NCI-H2107 treated with DMSO at 0.1 percent for 48 hours (cell line): ENCODE measurements at regions not wholly inside any gene's neighbourhood (a gene's known extent, or its start where the extent isn't known, plus 50 kb on each side); places are given as distances from the start of the nearest gene placed in this dataset.
"Not testable (repeated sequence)": the region's sequence is repeated elsewhere in the genome, so short reads cannot be mapped to it uniquely, and the experiment has no call there.

ENCODE experiments used
- DNase-seq: peaks from one replicate; lab custom pipeline; 2025; ENCODE audit not compliant: unreplicated experiment; lab: John Stamatoyannopoulos, UW

DNA sequence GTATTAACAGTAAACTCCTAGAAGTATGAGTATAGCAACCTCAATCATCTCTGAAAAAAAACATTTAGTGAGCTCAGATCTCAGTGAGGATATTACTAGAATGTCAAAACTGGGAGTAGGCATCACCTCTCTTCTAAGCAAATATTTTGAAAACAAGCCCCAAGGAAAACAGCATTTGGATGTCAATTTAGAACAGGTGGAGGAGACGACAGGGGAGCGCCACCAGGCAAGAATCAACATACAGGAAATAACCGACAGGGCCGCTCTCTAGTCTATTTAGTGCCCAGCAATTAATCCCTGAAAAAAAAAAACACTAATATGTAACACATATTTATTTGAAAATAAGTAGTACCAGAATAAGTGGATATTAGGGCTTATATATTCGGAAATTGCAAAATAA, 940.3 kb upstream of the ADGRL3 start:
- no peak for DNase-seq

DNA sequence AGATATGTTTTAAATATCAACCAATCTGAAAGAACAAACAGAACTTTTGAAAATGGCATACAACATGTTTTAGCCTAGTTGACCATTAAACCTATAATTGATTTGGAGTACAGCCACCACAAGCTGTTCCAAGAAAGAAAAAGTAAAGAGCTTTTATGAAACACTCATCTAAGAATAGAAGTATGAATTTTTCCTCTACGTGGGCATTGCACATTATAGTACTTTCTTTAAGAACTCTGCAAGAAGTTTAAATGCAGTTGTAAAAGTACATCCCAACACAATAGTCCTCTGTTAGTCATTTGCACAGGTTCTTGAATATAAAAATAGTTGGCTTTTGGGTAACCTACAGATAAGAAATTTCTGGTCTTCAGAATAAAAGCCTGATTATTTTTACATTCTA, 933.6 kb upstream of the ADGRL3 start:
- DNase-seq: no peak

DNA sequence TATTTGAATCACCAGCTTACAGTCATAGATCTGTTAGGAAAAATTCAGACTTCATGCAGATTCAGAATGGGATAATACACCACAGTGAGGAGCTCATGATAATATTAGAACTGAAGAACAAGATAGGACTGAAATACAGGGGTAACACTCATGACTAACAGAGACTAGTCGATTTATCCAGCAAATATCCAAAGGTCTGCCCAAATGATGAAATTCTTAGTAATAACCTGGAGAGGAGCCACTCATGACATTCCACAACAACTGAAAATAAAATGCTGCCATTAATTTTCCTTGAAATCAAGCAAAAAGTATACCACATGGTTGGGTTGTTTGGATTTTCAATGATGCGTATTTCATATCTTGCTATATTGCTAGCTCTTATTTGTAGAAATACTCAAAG, 903.7 kb upstream of the ADGRL3 start:
- DNase-seq: no peak

GRCh38 chr4:60313611-60314178, 886.4 kb upstream of the ADGRL3 start:
- DNase-seq: no peak

- DNase-seq: no peak
Observed at GRCh38 chr4:60314416-60314815, 885.7 kb upstream of the ADGRL3 start.

DNA sequence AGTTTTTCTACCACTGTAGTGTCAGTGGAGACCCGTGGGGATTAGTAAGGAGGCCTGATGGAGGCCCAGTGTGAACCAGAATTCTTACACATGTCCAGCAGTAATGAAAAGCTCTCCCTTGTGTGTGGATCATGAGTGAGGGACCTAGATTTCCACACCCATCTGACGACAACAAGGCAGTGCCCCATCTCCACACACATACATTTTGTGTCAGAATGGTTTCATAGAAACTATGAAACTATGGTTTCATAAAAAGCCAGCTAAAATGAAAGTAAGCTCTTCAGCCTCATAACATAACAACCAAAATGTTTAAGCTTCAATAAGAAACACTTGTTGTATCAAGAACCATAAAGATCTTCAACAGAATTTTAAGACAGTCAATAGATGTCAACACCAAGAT, 884.5 kb upstream of the ADGRL3 start:
- DNase-seq: no peak

DNA sequence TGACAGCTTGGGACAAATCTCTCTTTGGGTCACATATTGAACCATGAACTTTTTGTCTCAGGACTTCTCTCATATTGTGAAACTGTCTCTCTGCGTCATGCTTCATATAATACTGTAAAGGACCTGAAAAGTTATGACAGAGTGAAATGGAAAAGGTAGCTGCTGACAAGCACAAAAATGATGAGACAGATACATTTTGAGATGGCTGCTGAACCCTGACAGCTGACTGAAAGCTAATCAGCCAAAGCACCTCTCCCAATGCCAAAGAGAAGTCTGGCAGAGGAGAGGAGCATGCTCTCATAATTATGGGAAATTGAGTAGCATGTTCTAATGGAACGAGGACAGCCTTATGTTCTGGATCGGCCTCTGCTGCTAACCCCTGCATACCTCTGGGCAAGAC, 873.4 kb upstream of the ADGRL3 start:
- DNase-seq: no peak

- DNase-seq: no peak
Observed at GRCh38 chr4:60327651-60328050, 872.5 kb upstream of the ADGRL3 start.

GRCh38 chr4:60344908-60345307, 855.2 kb upstream of the ADGRL3 start:
- no peak for DNase-seq

GRCh38 chr4:60345392-60345791, 854.7 kb upstream of the ADGRL3 start:
- no peak for DNase-seq

- DNase-seq: no peak
Observed at GRCh38 chr4:60359746-60360367, 840.3 kb upstream of the ADGRL3 start.

DNA sequence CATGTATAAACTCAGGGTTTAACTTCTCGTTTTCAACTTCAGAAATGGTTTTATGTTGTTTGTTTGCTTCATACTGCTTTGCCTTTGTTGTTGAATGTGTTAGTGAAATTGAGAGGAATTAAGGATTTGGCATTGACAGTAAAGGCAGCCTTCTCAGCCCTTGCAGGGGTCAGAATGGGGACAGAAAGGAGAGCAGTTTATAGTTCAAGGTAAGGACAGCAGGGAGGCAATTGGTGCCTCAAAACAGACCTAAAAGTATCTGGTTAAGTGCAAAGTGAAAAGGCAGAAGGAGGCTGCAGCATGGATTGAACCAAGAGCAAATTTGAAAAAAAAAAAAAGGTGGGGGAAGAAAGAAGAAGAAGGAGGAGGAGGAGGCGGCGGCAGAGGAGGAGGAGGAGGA, 835.0 kb upstream of the ADGRL3 start:
- DNase-seq: no peak

- no peak for DNase-seq
Observed at GRCh38 chr4:60366661-60367060, 833.5 kb upstream of the ADGRL3 start.

GRCh38 chr4:60368986-60369385, 831.1 kb upstream of the ADGRL3 start:
- no peak for DNase-seq

DNA sequence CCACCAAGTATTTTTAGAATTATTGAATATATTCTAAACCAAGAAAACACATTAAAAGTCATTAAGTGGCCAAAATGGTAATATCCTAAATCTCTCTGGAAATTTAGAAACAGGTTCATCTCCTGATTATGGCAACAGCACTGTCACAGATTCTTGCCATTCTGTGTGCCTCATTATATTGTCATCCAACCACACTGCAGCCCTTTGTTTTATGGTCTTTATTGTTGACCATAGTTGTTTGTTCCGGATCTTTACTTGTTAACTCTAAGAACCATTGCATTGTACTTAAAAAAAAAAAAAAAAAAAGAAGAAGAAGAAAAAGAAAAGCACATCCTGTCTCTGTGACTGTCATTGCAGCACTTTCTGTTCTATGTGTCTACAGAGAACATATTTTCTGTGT, 822.1 kb upstream of the ADGRL3 start:
- DNase-seq: no peak

DNA sequence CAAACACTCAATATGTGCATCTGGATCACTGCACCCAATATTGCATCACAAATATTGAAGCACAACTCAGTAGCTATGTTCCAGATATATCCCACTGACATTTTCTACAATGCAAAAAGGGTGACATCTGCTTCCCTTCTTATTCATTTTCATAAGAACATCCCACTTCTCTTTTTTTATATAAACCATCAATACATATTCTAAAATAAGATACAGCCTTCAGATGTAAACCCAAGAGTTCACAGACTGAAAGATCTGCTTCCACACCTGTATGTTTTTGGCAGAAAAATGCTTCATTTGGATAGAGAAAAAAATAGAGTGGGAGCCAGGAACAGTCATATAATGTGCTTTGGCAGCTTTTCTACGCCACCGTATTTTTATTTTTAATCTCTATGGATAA, 815.6 kb upstream of the ADGRL3 start:
- DNase-seq: no peak

GRCh38 chr4:60389633-60390032, 810.5 kb upstream of the ADGRL3 start:
- no peak for DNase-seq

- DNase-seq: no peak
Observed at GRCh38 chr4:60396341-60397049, 803.6 kb upstream of the ADGRL3 start.

DNA sequence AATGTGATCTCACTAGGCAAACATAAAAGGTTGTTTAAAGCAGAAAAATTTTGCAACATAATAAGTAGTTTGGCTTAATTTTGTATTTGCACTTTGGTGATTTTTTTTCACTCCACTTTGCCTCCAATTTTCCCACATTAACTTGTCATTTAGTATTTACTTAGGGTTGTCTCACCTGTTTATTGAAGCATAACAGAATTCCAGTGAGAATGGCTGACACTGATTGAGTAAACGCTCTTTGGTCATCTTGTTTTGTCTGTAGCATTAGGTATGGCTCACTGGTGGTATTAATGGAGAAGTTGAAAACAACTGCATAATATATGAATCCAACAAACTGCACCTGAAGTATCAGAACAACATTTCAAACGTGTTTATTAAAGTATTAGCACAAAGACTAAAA, 799.5 kb upstream of the ADGRL3 start:
- DNase-seq: no peak

DNA sequence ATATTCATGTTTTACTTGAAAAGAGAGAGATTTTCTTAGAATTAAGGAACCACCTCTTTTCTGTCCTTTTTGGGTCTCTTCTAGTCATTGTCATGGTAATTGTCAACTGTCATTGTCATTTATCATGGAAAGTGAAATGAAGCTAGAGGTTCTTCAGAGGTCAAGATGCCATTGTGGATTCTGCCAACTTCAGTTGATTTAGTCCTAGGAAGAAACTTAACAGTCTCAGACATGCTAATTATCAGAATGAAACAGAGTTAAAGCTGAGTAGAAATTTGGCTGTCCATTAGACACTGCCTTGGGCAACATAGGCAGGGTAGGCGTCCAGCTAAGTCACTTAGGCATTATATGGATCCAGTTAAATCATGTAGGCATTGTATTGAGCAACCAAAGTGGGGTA, 796.1 kb upstream of the ADGRL3 start:
- DNase-seq: no peak

DNA sequence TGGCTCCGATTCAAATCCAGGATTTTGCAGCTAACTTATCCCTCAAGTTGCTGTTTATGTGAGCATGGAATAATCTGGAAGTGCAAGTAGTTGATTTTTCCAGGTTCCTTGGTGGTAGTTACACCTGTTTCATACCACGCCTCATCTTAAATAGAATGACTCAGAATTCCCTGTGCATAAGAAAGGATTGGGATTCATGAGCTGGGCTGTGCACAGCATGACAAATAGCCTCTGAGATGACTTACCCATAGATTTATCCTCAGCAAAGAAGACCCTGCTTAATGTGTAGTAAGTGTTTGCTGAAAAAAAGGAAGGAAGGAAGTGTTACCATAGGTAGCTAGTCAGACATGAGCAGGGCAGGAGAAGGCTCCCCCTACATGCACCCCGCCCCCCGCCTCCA, 777.7 kb upstream of the ADGRL3 start:
- no peak for DNase-seq

GRCh38 chr4:60423573-60424184, 776.4 kb upstream of the ADGRL3 start:
- not testable (repeated sequence) for DNase-seq
